GM19452 (cell line): ENCODE measurements at regions not wholly inside any gene's neighbourhood (a gene's known extent, or its start where the extent isn't known, plus 50 kb on each side); places are given as distances from the start of the nearest gene placed in this dataset.

Experiments used
- ATAC-seq: cut with Tn5 transposase; IDR thresholded peaks from one replicate; pipeline ENCODE4 v1.9.1; 2021; ENCODE audit not compliant: unreplicated experiment

DNA sequence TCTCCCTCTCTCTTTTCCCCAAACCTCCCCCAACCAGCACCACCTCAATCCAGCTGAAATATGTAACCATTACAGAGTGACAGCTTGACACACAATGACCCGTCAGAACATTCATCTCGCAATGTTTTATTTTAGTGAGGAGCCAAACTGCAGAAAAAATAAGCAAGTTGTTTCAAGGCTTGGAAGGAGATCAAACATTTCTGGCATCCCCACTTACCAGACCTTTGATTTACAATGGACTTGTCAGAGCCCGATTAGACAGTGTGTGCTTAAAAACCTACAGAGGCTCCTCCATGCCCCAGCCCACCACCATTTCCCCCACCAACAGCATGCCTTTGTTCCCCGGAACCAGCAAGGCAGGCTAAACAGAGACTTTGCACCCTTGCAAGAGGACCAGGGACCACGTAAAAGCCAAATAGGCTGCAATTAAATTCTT lies 382.8 kb upstream of the ZNF507 start:
- no peak for ATAC-seq

DNA sequence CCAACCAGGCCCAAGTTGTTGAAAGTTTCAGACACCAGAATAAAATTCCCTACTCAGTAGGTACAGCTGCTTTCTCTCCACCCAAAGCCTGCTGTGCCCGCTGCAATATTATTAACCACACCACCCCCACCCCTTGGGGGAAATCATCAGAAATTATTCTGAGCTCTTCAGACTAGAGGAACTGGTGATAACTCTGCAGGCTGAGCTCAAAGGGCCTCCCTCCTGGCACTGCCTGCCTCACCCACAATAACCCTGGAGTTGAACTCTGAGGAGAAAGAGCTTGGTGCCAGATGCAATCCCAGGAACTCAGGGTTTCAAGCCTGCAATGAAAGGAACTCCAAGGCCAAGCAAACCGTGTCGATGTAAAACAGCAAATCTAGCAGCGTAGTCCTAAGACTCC lies 381.7 kb upstream of the ZNF507 start:
- no peak for ATAC-seq

DNA sequence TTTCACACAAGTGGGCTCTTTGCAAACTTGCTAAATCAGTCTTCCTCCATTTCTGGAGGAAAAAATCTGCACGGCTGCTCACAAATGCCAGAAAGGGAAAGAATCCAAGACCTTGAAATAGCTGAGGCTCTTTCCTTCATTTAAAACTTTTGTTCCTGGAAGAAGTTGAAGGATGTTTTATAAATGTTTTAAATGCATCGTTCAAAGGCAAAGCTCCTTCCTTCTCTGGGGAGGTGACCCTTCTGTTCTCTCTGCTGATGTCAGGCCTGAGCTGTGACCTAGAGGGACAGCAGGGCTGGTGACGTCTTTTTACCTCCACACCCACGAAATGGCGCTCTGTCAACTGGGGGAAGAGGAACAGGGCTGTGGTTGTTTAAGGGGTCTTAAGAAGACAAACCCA lies 376.4 kb upstream of the ZNF507 start:
- no peak for ATAC-seq

DNA sequence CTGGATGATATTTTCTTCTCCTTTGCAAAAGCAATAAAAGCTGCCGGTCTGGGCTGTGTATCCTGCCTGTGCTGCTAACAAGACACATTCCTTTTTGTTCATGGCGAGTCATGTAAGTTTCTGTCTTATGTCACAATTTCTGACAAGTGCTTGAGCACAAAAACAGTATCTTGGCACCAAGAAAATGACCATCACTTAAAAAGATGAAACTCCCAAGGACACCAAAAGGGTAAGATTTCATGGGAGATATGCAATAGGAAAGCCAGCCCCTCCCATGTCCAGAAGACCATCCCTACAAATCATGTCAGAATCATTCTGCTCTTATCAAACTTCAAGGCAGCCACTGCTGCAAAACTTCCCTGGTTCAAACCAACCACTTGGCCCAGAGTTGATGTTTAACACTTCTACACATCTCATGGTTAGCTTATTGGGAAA lies 375.4 kb upstream of the ZNF507 start:
- ATAC-seq = no peak

DNA sequence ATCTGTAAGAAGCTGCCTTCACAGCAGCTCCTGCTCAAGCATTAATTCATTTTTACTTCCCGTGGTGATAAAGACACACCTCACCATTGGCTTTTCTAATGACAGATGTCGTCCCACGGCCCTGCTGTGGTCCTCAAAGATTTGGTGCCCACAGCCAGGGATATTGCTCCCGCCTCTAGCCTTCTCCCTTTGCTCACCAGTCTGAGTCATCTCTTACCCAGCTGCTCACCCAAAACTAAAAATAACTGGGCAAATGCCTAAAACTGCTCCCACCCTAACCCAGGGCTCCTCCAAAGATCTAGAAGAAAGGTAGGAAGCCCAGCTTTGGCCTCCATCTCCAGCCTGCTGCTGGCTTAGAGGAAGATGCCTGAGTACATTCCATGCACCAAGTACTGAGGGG lies 371.1 kb upstream of the ZNF507 start:
- no peak for ATAC-seq

DNA sequence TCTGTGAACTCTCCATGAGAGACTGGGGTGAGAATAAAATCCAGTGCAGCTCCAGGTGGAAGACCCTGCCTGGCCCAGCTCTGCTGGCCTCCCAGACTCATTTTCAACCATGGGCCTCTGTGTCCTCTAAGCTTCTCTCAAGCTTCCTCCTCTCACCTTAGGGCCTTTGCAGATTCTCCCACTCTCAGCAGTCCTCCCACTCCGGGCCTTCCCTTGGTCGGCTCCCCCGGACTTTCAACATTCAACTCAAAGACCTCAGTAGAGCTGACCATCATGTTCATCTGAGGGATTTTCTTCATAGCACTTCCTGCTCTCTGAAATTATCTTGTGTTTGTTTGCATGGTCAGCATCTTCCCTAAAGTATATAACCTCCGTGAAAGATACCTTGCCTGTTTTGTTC lies 370.5 kb upstream of the ZNF507 start:
- no peak for ATAC-seq

DNA sequence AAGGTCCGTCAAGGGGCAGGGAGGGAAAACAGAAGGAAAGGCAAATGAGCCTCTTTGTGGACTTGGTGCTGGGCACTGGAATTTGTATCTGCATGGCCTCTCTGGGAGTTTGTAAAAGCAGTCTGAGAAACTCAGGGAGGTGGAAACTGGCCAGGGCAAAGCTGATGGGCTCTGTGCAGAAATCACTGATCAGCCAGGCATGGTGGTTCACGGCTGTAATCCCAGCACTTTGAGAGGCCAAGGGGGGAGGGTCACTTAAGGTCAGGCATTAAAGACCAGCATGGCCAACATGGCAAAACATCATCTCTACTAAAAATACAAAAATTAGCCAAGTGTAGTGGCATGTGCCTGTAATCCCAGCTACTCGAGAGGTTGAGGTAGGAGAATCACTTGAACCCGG lies 369.9 kb upstream of the ZNF507 start:
- ATAC-seq = no peak

DNA sequence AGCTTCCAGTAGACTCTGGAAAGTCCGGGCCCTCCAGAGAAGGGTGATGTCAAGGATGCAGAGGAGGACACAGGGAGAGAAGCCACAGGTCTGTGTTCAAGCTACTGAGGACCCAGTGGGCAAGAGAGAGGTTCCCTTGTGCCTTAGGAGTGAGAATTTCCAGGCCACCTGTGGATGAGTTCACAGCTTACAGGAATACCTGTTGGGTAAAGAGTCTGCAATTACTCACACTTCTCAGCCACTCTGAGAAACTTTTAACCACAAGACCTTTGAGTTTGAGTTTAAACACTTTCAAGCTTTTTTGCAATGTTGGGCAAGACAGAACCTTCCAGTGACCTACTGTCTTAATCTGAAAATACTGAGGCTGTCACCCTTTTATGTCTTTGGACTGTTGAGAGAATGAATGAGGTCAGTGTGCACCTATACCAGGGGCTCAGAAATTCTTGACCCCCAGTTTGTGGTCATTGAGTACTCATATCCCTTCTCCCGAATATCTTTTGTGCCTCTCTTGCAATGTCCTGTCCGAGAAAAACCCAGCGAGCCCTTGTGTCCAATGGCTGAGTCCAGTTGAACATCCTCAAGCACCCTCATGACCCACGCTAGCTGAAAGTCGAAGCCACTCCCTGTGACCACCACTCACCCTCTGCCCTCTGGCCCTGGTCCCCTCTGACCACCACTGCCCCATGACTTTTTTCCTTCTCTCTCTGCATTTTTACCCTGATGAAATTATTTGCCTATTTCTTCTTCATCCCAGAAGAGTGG lies 368.5 kb upstream of the ZNF507 start:
- ATAC-seq = no peak

DNA sequence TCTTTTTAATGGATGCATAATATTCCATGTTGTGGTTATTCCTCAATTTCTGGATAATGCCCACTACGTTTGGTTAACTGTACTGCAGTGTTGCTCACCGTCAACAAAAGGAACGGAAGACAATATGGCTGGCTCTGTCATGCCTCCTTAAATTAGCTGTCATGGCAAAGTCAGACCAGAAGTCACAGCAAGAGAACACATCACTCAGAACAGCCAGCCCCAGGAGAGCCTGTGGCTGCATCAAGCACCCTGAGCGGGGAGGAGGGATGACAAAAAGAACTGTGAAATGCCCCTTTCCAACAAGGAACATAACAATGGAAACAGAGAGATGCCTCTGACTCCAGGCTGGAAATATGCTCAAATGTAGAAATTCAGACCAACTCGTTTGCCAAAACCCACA lies 366.0 kb upstream of the ZNF507 start:
- no peak for ATAC-seq

DNA sequence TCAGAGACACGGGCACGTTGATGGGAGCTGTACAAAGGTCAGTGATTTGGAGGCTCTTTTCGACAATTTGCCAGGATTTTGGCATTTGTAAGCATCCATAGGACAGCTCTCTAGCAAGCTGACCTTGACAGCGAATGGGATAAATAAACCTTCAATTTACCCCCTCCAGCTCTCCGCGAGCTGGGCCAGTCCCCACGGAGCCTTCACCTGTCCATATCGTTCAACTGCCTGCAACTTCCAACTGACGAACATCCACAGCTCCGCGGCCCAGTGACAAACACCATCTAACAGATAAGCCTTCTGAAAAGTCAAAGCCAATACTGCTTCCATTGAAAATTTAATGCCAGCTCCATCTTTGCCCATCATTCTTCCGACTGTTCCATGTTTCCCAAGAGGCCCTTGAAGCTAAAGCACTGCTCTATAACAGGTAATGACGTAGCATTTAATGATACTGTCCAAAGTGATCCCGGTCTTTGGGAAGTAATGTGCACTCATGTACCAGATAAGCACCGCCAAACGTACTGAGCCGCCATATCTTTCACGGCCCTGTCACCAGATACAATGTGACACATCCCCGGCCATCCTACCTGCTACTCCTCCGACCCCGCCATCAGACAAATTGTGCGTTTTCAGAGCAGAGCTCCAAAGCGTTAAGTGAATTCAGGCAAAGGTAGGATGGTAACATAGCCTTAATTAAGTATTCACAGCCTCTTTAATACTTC lies 365.3 kb upstream of the ZNF507 start:
- no peak for ATAC-seq

DNA sequence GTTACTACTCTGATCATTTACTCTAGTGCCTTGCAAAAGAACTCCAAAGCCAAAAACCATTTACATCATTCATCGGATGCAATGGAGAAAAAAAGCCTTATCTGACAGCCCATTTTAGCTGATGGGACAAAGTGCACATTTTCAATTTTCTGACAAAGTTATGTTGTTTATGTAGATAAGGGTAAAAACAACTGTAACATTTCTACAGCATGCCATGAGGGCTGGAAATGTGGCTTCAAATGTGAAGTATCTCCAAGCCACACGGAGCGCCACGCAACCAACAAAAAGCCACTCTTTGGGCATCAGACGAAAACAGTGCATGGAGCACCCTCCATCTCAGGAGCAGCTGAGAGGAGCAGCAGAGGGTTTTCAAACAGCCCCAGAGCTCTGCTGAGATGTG lies 364.6 kb upstream of the ZNF507 start:
- ATAC-seq = no peak

DNA sequence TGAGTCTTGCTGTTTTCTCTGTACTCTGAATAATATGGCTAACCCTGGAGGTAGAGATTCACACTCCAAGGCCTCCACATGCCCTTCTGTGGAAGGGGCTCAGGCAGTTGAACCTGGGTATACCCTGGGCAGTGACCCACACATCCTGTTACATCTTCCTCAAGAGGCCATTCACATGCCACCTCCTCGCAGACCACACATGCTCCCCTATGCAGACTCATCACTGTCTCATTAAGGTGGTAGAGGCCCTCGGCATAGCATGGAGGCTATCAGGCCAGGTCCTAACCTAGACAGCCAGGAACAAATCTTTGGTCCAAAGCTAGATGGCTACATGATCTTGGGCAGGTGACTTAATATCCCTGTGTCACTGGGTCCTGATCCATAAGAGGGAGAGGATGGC lies 363.9 kb upstream of the ZNF507 start:
- ATAC-seq = no peak

DNA sequence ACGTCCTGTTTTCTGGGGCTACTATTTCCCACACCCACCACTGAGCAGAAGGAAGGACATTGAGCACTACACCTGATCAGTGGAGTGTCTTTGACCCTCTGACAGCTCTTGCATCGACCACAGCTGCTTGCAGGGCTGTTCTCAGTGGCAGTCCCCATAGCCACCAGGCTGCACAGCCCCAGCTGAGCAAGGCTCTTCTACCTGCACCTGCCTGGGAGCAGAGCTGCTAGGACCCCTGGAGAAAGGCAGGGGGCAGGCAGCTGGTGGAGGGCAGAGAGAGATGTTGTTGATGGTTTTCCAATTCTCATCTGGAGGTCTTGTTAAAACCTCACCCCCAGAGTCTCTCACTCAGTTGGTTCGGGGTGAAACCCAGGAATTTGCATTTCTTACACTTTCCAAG lies 361.8 kb upstream of the ZNF507 start:
- no peak for ATAC-seq

DNA sequence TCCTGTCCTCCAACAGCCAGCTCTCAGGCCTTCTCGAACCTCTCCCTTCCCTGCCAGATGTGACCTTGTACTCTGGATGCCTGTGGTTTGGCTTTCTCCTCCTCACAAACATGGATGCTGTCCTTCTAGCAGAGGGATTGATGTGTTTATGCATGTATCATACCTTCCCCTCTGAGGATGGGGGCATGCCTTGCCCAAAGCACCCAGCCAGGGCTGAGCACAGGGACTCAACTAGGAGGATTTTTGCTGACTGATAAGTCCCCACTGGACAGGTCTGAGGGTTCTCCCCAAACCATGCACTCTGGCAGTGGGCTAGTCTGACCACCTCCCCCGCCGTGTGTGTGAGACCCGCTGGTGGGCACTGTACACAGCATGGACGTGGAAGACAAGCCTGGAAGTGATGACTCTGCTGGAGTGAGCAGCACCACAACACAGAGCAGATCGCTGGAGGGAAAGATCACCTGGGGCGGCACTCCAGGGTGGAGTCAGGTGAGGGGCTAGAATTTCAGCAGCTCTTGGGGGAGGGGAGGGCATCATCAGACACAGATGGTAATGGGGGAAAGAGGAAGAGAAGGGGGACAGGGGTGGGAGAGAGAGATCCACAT lies 360.3 kb upstream of the ZNF507 start:
- ATAC-seq = no peak

DNA sequence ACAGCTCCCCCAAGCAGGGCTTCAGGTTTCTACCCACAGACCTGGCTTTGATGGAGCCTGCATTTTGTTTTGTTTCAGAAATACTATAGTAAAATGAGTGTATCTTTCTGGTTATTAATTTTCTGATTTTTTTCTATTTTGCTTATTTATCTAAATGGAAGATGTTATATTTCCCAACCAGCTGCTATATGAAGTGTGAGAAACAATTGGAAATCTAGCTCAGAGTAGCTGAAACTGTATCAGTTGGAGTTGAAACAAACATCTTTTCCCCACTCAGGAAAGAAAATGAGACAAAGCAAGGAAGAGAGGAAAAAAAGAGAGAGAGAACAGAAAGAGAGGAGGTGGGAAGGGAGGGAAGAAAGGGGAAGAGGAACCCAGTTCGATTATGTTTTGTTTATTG lies 358.5 kb upstream of the ZNF507 start:
- no peak for ATAC-seq

DNA sequence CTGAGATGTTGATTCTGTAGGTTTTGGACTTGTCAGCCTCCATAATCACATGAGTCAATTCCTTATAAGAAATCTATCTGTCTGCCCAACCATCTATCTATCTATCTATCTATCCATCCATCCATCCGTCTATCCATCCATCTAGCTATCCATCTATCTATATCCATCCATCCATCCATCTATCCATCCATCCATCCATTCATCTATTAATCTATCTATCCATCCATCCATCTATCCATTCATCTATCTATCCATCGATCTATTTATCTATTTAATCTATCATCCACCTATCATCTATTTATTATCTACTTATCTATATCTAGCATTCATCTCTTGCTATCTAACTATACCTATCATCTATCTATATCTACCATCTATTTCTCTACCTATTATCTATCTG lies 357.2 kb upstream of the ZNF507 start:
- no peak for ATAC-seq

DNA sequence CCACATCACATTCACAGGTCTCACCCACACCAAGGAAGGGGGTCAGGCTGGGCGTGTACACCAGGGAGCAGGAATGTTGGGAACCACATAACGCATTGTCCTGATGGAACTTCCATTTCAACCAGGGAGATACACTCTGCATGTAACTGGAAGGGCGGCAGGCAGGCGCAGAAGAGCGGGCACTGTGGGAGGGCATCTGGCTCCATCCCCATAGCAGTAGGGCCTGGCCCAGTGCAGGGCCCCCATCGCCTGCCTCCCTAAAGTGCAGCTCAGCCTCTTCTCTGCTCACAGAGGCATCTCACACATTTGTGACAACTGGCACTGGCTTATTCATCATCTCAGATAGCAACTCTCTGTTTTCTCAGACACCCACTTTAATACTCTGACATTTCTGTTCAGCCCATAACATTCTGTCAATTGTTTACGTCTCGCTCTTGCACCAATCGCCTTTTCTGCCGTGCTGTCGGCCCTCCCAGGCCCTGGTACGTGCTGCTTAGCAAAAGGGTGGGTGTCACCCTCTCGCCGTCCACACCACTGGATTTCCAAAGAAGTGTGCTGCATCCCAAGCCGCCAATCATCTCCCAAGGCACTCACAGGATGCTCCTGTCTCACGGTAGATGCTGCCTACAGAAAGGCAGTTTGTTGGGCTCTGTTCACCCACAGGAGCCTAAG lies 353.3 kb upstream of the ZNF507 start:
- ATAC-seq = no peak

DNA sequence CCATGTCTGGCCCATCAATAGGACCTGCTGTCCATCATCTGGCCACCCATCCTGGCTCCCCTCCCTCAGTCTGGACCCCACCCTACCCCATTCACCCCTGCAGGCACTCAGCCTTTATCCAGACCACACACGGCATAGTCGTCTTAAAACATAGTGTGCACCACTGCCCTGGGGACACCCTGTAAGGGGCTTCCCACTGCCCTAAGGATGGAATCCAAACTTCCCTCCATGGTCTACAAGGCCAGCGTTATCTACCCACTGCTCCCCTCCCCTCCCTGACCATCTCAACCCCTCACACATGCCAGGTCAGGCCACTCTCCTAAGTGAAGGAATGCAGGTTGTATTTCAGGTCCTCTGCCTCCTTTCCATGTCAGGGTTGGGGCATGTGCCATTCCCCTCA lies 352.7 kb upstream of the ZNF507 start:
- ATAC-seq = no peak

DNA sequence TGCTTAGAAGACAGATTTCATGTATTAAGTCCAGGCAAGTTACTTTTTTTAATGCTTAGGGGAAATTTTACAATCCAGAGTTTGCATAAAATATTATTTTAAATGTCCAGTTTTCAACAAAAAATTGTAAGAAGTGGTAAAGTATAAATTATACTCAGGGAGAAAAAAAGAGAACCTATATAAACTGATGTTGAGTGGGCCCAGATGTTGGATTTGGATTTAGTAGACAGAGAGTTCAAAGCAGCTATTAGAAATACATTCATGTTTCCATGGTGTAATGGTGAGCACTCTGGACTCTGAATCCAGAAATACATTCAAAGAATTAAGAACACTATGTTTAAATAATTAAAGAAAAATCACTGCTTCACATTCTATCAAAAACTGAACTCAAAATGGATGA lies 349.9 kb upstream of the ZNF507 start:
- ATAC-seq = no peak

DNA sequence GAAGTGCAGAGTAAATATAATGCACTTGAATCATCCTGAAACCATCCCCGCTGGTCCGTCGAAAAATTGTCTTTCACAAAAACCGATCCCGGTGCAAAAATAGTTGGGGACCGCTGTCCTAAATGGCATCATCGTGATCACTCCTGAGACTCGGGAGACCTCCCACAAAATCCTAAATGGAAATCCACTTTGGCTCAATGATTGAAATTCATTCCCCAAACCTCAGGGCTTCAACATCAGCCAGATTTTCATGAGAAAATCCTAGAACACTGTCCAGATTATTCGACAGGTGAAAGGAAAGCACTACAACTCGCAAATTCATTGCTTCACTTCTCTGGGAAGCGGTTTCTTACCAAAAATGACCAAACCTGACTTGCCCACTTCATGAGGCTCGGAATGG lies 335.3 kb upstream of the ZNF507 start:
- ATAC-seq = no peak

DNA sequence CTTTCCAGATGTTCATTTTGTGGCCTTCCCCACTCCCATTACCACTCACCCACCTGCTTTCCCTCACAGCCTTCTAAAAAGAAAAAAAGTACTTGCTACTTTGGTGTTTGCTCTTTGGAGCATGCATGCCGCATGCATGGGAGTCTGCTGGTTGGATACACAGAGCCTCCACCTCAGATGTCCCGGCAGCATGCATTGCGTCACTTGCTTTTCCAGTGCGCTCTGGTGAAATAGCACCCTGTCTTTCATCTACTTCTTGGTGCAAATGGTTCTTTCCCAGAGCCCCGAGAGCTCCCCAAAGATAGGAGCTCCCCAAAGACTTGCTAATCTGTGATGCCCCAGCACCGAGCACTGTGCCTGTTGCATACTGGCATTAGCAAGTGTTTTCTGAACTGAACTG lies 333.2 kb upstream of the ZNF507 start:
- no peak for ATAC-seq
